ENCODE measurements at regions not wholly inside any gene's neighbourhood (a gene's known extent, or its start where the extent isn't known, plus 50 kb on each side); places are given as distances from the start of the nearest gene placed in this dataset.

- DNase-seq (ENCODE audit: low read depth): no peak
Observed at GRCh38 chr14:54094765-54095164, 138.1 kb upstream of the BMP4 start.

DNA sequence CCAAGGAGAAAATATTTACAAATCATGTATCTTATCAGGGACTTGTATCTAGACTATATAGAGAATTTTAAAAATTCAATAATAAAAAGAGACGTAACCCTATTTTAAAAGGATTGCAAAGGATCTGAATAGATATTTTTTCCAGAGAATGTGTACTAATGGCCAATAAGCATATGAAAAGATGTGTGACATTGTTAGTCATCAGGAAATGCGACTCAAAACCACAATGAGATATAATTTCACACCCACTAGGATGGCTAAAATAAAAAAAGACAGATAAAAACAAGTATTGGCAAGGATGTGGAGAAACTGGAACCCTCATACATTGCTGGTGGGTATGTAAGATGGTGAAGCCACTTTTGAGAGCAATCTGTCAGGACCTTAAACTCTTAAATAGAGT, 141.9 kb upstream of the BMP4 start:
- DNase-seq (ENCODE audit: low read depth): no peak

- no peak for DNase-seq (ENCODE audit: low read depth)
Observed at GRCh38 chr14:54102051-54102456, 145.4 kb upstream of the BMP4 start.

GRCh38 chr14:54102530-54102929, 145.9 kb upstream of the BMP4 start:
- no peak for DNase-seq (ENCODE audit: low read depth)

DNA sequence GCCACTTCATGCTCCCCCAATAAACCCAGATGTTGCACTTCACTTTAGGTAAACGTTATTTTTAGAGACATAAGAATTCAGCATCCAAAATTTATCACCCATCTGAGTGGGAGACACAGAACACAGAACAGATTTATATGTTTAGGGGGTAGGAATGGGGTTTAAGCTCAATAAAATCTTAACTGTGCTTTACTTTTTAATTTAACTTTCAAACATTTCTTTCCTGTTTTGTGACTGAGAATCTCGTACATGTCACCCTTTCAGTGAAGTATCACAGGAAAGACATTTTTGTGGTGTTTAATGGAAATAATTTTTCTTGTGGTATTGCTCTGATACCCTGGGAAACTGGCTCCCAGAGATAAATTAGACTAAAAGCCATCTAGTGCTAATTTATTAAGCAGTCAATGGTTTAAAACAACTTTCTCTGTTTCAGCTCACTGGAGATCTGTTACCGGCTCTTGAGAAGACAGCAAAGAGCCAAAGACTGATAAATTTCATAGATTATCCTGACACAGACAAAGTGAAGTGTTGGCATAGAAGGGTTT, 148.0 kb upstream of the BMP4 start:
- no peak for DNase-seq (ENCODE audit: low read depth)

DNA sequence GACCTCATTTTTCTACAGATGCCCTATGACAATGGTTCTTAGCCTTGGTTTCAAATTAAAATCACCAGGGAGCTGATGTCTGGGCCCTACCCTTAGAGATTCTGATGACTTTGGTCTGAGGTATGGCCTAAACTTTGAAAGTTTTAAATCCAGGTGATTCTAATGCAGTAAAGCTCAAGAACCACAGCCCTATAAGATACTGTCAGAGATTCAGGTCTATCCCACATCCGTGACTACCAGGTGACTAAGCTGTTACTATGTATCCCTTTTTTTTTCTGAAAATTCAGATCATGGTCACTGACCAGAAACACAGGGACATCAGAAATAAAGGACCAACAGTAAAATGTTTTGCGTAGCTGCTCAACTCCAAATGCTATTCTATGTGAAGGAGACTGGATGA, 148.8 kb upstream of the BMP4 start:
- DNase-seq (ENCODE audit: low read depth): no peak

DNA sequence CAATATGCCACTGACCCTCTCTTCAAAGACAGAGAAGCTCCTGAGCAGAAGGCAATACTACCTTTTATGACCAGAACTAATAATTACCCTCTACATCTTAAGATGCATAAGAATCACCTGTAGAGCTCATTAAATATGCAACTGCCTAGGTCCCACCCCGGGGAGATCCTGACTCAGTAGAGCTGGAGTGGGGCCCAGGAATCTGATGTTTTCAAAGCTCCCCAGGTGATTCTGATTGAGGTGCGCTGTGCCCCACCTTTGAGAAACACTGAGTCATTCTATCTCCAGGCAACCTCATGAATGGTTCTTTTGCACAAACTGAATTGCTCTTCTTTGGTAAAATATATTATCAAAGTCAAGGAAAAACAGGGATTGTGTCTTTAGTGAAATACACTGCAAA, 149.3 kb upstream of the BMP4 start:
- DNase-seq (ENCODE audit: low read depth): no peak

DNA sequence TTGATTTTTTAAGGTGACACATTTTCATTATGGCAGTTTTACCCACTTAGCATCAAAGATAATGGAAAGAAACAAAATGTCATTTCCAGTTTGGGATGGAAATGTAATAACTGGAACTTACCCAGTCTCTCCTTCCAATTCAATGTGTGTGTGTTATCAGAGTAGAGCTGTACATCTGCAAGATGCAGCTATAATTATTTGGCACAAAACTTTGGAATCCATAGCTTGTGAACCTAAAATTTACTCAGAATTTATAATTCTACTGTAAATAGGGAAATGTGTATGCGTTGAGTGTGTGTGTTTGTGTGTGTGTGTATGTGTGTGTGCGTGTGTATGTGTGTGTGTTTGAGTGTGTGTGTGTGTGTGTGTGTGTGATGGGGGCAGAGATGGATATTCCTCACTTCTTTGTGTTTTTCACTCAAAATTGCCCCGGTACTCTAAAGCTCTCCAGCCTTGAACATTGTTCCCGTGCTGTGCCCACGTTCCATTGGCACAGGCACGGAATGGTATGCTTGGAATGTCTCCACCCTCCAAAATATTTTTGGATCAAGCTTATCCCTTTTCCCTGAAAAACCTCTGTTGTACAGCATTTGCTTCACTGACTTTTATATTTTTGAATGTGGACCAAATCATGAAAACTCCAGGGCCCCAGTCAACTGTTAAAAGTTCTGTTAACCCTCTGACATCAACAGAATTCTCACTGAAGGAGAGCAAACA, 150.2 kb upstream of the BMP4 start:
- no peak for DNase-seq (ENCODE audit: low read depth)

GRCh38 chr14:54108481-54109471, 152.2 kb upstream of the BMP4 start:
- no peak for DNase-seq (ENCODE audit: low read depth)

DNA sequence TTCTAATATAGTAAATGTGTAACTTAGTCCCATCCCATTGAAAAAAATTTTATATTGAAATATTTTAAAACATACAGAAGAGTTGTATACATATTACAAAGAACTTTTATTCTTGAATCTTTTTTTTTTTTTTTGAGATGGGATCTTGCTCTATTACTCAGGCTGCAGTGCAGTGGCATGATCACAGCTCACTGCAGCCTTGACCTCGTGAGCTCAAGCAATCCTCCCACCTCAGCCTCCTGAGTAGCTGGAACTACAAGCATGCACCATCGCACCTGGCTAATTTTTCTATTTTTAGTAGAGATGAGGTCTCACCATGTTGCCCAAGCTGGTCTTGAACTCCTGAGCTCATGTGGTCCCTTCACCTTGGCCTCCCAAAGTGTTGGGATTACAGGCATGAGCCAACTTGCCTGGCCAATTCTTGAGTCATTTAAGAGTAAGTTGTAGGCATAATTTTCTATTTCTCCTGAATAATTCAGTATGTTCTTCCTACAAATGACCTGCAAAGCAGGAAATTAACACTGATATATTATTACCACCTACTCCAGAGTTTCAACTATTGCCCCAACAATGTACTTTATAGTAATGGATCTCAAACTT, 153.0 kb upstream of the BMP4 start:
- DNase-seq (ENCODE audit: low read depth): no peak

- DNase-seq (ENCODE audit: low read depth): no peak
Observed at GRCh38 chr14:54114941-54115340, 158.3 kb upstream of the BMP4 start.

DNA sequence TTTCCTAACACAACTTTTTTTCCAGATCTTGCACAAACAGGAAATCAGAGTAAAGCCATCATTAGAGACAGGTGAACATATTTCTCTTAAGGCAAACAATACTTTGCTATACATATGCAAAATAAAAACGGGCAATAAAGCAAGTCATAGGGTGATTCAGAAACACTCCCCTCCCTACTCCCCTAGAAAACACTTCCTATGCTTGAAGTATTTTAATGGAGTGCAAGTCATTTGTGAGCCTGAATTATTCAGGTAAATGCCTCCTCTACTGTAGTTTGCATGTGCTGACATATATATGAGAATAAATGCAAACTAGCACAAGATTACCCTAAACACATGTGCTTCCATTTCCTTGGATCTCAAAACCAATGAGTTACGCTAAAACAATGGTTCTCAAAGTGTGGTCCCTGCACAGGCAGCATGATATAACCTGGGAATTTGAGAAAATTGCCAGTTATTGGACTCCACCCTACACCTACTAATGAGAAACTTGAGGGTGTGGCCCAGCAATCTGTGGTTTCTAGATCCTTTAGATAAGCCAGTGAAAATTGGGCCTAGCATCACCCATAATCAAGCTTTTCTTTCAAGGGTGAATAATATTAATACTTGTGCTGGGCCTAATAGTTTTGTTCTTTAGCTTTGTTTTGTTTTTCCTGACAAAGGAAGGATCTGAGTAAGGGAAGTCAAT, 159.7 kb upstream of the BMP4 start:
- no peak for DNase-seq (ENCODE audit: low read depth)

DNA sequence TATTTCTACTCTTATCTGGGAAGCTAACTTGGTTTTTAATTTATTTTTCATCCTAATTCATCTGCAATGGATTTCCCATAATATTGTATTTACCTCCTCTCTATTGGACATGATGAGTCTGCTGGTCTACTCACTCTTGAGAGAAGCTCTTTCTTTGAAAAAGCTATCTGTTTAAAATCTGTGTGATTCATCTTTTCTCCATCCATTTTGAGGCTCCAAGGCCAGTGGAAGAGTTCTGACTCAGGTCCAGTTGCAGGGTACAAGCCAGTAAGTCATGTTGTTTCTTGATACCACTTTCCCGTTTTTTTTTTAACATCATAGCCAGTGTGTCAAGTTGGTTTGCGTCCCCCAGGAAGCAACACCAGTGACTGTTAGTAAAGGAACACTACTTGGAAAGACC, 160.3 kb upstream of the BMP4 start:
- DNase-seq (ENCODE audit: low read depth): no peak

GRCh38 chr14:54117396-54117795, 160.8 kb upstream of the BMP4 start:
- no peak for DNase-seq (ENCODE audit: low read depth)

DNA sequence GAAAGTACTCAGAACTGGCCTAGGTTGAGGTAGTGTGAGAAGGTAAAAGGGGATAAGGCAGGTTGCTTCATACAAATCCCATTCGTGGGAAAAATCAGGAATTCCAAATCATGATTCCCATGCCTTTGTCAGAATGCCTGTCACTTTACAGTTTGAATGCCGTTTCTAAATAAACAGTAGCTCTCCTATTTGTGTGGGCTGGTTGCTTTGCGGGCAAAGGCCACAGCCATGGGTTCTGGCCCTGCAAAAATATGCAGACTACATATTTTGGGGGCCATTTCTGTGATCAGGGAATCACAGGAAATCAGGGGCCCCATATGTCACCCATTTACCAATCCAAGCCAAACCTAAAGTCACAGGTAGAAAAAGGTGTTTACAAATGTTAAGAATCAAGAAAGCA, 161.3 kb upstream of the BMP4 start:
- no peak for DNase-seq (ENCODE audit: low read depth)

DNA sequence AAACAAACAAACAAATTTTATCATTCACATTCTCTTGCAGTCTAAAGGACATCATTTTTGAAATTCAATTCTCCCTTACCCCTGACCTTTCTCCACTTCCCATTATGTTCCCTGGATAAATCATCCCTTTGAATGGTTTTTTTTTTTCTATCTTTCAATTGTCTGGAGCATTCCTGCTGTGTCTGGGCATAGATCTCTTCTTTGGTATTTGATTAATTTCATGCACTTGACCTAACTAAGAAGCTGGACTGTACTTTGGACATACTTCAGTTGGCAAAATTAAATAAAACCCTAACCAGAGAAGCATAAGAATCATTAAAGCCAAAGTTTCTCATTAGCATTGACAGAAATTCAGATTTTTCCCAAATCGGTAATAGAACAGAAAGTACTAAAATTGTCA, 163.6 kb upstream of the BMP4 start:
- no peak for DNase-seq (ENCODE audit: low read depth)

- DNase-seq (ENCODE audit: low read depth): no peak
Observed at GRCh38 chr14:54121466-54122027, 164.9 kb upstream of the BMP4 start.

DNA sequence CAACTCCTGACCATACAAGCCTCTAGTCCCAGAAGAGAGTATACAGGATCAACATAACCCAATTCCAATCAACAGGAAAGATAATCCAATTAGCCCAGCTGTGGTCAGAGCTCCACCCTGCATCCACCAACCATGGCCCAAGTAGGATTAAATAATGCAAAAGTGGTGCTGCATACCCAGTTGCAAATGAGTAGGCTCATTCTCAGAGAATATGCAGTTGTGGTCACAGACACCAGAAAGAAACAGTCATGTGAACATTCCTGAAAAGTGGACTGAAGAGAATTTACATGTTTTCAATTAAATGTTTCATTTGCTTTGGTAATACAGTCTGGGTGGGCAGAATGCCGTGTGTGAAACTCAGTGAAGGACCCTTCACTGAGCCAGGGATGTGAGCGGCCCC, 167.2 kb upstream of the BMP4 start:
- DNase-seq (ENCODE audit: low read depth): no peak

- DNase-seq (ENCODE audit: low read depth): no peak
Observed at GRCh38 chr14:54125109-54125508, 168.5 kb upstream of the BMP4 start.

- DNase-seq (ENCODE audit: low read depth): no peak
Observed at GRCh38 chr14:54126947-54127346, 170.3 kb upstream of the BMP4 start.

GRCh38 chr14:54127526-54127925, 170.9 kb upstream of the BMP4 start:
- no peak for DNase-seq (ENCODE audit: low read depth)

Data from stimulated activated CD8-positive, alpha-beta memory T cell treated with anti-CD3 and anti-CD28 coated beads, Interleukin-15, amount 100 ng/mL, for 24 hours (primary cell).